HG02571 (cell line): ENCODE measurements at regions not wholly inside any gene's neighbourhood (a gene's known extent, or its start where the extent isn't known, plus 50 kb on each side); places are given as distances from the start of the nearest gene placed in this dataset.

Source experiments
- ATAC-seq: cut with Tn5 transposase; IDR thresholded peaks from one replicate; pipeline ENCODE4 v1.9.1; 2021; ENCODE audit warnings: mild to moderate bottlenecking, moderate library complexity; ENCODE audit not compliant: unreplicated experiment

DNA sequence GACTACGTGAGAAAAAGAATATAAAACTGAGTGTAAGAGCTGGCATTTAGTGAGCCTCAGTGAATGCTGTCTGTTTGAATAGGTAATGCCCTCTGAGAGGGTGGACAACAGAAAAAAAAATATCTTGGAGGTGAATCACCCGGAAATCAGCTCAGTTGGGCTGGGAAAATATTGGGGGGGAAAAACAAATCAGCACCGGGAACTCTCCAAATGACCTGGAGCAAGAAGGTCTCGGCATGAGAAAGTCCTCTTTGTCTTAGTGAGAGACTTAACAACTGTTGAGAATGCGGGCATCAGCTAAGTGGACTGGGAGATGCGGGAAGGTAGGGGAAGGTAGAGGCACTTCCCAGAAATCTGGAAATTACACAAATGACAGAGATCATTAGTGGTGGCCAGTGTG is 109.4 kb upstream of the POU3F3 start:
- ATAC-seq = no peak

GRCh38 chr2:104745846-104746245 is 108.1 kb upstream of the POU3F3 start:
- no peak for ATAC-seq

DNA sequence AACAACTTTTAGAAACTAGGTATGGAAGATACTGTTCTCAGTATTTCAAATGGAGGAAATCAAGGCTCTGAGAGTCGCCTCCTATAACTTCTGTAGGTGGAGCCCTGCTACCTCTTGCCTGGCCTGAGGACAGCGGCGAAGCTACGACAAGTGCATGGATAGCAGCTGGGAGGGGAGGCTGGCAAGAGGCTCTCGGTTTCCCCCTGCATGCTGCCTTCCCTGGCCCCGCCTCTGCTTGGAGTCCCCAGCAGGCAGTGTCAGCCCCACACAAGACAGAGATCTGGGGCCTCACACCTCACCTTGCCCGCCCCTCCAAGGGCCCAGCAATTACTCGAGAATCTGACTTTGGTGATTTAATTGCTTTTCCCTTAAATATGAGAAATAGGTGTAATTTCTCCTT is 107.6 kb upstream of the POU3F3 start:
- no peak for ATAC-seq

- ATAC-seq = no peak
Observed at GRCh38 chr2:104746858-104747257, 107.1 kb upstream of the POU3F3 start.

GRCh38 chr2:104749856-104750460 is 104.0 kb upstream of the POU3F3 start:
- no peak for ATAC-seq

- no peak for ATAC-seq
Observed at GRCh38 chr2:104752504-104752903, 101.4 kb upstream of the POU3F3 start.

- ATAC-seq = no peak
Observed at GRCh38 chr2:104755026-104755878, 98.7 kb upstream of the POU3F3 start.

- ATAC-seq = no peak
Observed at GRCh38 chr2:104756118-104756517, 97.8 kb upstream of the POU3F3 start.

DNA sequence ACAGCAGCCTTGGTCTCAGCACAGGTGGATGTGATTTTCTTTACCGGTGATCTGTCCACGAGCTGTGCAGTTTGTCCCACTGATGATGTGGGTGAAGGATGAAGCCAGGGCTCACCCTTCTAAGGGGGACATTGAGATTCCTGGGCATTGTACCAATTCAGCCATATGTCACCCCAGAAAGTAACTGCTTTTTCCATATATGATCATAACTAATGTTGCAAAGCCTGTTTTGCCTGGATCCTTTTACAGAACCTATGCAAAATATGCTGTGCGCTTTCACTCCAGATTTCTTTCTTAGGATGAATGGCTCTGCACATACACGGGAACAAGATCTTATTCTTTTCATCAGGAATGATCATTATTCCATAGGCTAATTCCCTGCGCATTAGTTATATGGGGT is 96.9 kb upstream of the POU3F3 start:
- ATAC-seq = no peak

DNA sequence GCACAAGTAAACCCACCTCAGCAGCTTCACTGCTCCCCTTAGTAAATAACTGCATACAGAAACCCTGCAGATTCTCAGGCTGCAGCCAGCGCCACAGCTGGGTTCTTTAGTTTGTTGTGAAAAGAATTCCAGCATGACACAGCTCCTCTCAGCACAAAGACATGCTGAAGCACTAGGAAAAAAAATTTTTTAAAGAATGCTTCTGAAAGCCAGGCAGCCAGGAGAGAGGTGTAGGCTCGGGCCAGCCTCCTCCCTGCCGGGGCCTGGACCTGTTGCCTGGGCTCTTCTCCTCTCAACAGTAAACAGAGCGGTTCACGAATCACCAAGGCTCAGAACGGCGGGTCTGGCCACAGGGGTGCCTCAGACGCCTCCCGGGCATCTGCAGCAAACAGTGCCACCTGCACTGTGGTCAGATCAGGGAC is 95.7 kb upstream of the POU3F3 start:
- ATAC-seq = no peak

GRCh38 chr2:104762031-104762430 is 91.9 kb upstream of the POU3F3 start:
- ATAC-seq = no peak

- no peak for ATAC-seq
Observed at GRCh38 chr2:104766683-104767082, 87.2 kb upstream of the POU3F3 start.

DNA sequence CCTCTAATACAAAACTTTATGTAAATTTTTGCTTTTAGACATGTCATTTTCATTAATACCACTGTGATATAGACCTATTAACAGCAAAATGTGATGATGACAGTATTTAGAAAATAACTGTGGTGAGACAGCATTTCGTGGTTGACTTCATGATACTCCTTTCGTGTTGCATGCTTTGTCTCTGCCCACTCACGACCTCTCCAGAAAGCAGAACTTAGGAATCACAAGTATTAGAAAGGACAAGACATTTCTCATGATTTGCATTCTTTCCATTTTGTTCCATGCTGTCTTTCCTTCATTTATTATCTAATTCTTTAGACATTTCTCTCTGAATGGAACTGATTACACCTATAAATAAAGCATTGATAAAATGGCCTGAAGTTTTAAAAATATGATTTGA is 85.2 kb upstream of the POU3F3 start:
- ATAC-seq = no peak

DNA sequence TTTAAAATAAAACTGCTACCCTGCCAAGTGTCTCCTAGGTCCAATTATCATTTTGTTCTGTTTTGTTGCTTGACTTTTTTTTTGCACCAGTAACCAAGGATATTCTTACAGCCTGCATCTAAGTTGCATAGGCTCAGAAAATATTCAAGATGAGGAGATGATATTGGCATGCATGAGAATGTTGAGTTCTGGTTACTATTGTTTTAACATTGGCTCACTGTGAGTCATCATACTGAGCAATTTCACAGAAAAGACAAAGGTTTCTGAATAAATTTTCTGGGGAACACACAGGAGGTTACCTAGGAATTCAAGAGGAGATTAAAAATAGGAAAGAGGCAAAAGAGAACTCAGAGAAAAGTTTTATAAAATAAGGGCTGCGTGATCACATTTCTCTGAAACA is 84.8 kb upstream of the POU3F3 start:
- no peak for ATAC-seq

DNA sequence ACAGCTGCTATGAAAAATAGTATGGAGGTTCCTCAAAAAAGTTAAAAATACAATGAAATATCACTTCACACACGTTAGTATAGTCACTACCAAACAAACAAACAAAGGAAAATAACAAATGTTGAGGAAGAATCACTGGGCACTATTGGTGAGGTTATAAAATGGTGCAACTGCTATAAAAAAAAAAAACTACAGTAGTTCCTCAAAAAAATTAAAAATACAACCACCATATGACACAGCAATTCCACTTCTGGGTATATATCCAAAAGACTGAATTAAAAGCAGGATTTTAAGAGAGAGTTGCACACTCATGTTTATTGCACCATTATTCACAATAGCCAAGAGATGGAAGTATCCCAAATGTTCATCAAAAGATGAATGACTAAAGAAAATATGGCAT is 80.9 kb upstream of the POU3F3 start:
- no peak for ATAC-seq

- ATAC-seq = no peak
Observed at GRCh38 chr2:104774631-104775030, 79.3 kb upstream of the POU3F3 start.

GRCh38 chr2:104777721-104778120 is 76.2 kb upstream of the POU3F3 start:
- ATAC-seq = no peak

DNA sequence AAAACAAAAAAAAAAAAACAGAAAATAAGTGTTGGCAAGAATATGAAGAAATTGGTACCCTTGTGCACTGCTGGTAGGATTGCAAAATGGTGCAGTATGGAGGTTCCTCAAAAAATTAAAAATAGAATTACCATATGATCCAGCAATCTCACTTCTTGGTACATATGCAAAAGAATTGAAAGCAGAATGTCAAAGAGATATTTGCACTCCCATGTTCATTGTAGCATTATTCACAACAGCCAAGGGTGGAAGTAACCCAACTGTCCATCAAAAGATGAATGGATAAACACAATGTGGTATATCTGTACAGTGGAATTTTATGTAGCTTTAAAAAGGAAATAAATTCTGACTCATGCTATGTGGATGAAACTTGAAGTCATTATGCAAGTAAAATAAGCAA is 72.8 kb upstream of the POU3F3 start:
- ATAC-seq = no peak

DNA sequence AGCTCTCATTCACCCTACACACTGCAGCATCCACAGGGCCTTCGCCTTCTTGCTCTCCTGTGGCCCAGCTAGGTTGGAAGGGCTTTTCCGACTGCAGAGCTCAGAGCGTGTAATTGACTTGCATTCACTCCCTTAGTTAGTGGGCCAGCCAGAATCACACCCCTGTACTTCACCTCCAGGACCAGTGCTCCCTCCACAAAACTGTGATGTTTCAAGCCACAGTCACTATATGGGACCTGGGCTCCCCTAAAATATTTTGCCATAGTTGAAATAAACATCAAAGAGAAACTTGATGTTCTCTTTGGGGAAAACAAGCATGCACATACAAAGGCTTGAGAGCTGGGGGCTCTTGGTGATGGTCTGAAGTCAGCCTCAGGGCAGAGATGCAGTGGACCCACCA is 69.7 kb upstream of the POU3F3 start:
- no peak for ATAC-seq

- no peak for ATAC-seq
Observed at GRCh38 chr2:104786204-104786603, 67.7 kb upstream of the POU3F3 start.

- no peak for ATAC-seq
Observed at GRCh38 chr2:104786821-104787220, 67.1 kb upstream of the POU3F3 start.

DNA sequence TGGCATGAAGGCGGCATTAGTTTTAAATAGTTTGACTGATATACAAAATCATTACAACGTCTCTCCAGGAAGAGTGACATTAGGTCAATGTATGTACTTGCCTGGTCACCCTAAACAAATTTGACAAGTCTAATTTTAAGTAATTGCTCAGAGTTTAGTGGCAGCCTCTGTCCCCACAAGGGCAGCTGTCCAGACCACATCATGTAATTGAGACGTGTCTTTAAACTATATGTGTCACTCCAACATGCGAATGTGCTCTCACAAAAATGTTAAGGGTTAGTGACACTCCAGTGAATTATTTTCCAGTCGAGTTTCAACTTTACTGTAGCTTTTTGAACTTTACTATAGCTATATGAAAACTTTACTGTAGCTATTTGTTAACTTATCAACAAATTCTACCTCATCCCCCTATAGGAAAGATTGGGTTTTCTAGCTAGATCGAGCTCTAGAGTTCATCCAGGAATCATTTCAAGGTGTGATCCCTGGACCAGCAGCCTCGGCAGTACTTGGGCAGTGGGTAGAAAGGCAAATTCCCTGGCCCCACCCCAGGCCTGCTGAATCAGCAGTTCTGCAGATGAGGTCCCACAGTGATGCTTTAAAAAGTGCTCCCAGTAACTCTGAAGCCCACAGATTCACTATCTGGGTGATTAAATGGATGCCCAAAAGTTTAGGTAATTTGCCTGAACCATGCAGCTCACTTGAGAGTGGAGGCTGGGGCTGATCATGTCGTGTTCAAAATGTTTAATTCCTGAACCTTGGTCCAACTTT is 66.4 kb upstream of the POU3F3 start:
- no peak for ATAC-seq
